ENCODE measurements at regions not wholly inside any gene's neighbourhood (a gene's known extent, or its start where the extent isn't known, plus 50 kb on each side); places are given as distances from the start of the nearest gene placed in this dataset.

GRCh38 chr2:196492946-196493345 is 146.6 kb upstream of the CCDC150 start:
- no peak for TF ChIP-seq CTCF (conservative IDR thresholded peaks at IDR 0.05)
- no peak overlapping the region for H3K27ac ChIP-seq

- H3K27ac ChIP-seq: no peak overlapping the region
- no peak for TF ChIP-seq CTCF (conservative IDR thresholded peaks at IDR 0.05)
These were observed 140.6 kb upstream of the CCDC150 start for GRCh38 chr2:196498962-196499361.

GRCh38 chr2:196499686-196500085 is 139.8 kb upstream of the CCDC150 start:
- H3K27ac ChIP-seq: no peak overlapping the region
- TF ChIP-seq CTCF (conservative IDR thresholded peaks at IDR 0.05): no peak

- no peak for TF ChIP-seq CTCF (conservative IDR thresholded peaks at IDR 0.05)
These were observed 138.7 kb upstream of the CCDC150 start for GRCh38 chr2:196500686-196501431.

GRCh38 chr2:196501836-196502235 is 137.7 kb upstream of the CCDC150 start:
- no peak overlapping the region for H3K27ac ChIP-seq
- no peak for TF ChIP-seq CTCF (conservative IDR thresholded peaks at IDR 0.05)

More at GRCh38 chr2:196500686-196501431, 138.7 kb upstream of the CCDC150 start:
- no peak overlapping the region for H3K27ac ChIP-seq

- TF ChIP-seq CTCF (conservative IDR thresholded peaks at IDR 0.05): no peak
- no peak overlapping the region for H3K27ac ChIP-seq
These were observed 137.1 kb upstream of the CCDC150 start for GRCh38 chr2:196502386-196502785.

GRCh38 chr2:196503398-196503797 is 136.1 kb upstream of the CCDC150 start:
- no peak for TF ChIP-seq CTCF (conservative IDR thresholded peaks at IDR 0.05)
- H3K27ac ChIP-seq: no peak overlapping the region

All from VCaP (cell line).